Heart left ventricle (tissue), 13 donors: ENCODE measurements at regions not wholly inside any gene's neighbourhood (a gene's known extent, or its start where the extent isn't known, plus 50 kb on each side); places are given as distances from the start of the nearest gene placed in this dataset.
"Not testable (repeated sequence)": the region's sequence is repeated elsewhere in the genome, so short reads cannot be mapped to it uniquely, and the experiment has no call there.

Experiments
- POLR2A ChIP-seq, 2 donors: fragments of 450-650 bp; IDR thresholded peaks; one replicate each; pipeline ENCODE4 v1.6.1; 2017; ENCODE audit warnings: antibody characterized with exemption in 2 of 2, mild to moderate bottlenecking in 2 of 2, moderate library complexity in 2 of 2
- TF ChIP-seq, protein P1 (sequence below), 12 donors: fragments of 200-600 bp; sonication (generic) in 4 of 12; IDR thresholded peaks; one replicate each; pipeline versions ENCODE4 v1.5.0 to v1.8.0; 2018 to 2022; ENCODE audit warnings: antibody characterized with exemption in 12 of 12, mild to moderate bottlenecking in 5 of 12
- donor health status: ischemic (EF 13 %, LVEDD 7.1; RV severe dilation, severe dysfunction).
- donor health status: DM: no; HTN: yes; CAD: no.
- donor health status: DM: no; HTN: no; CAD: no.
- donor health status: ischemic (EF 25% LVEDD 6.9; RV normal size, moderate dysfunction).
- donor health status: ischemic (EF 25% LVEDD 5.7; RV mildly dilated, moderate dysfunction).
- donor health status: ischemic (EF 35%, LVEDD 5.7; RV mildly dilated, moderate dysfunction).
- donor health status: nonischemic (EF 11% LVEDD 7.7; RV severe dilation, severe dysfunction).
- donor health status: DM: yes; HTN: yes; CAD: no.
- donor health status: PGD.
- donor health status: ischemic (EF 29% LVEDD 5.4; RV normal size, mild dysfunction).
- donor health status: nonischemic (EF 23%, LVEDD 6.1; RV moderate dilation, normal function).

DNA sequence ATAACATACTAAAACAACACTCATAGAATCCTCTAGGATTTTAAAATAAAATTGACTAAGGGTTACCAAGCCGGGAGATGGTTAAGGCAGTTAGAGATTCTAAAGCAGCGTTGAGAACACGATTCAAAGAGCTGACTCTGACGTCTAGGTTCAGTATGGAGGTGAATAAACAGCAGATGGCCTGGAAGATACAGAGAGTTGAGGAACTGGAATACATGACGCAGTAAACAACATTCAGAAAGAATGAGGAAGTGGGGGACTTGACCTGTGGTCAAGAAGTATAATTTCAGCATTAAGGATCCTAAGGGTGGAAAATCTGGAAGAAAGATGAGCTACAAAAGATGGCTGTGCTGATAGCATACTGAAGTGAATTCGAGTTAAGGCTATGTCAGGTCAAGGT, 172.5 kb upstream of the NBPF9 start:
- not testable (repeated sequence) for TF ChIP-seq POLR2A (IDR thresholded peaks at IDR 0.05)
- TF ChIP-seq, protein P1, sequence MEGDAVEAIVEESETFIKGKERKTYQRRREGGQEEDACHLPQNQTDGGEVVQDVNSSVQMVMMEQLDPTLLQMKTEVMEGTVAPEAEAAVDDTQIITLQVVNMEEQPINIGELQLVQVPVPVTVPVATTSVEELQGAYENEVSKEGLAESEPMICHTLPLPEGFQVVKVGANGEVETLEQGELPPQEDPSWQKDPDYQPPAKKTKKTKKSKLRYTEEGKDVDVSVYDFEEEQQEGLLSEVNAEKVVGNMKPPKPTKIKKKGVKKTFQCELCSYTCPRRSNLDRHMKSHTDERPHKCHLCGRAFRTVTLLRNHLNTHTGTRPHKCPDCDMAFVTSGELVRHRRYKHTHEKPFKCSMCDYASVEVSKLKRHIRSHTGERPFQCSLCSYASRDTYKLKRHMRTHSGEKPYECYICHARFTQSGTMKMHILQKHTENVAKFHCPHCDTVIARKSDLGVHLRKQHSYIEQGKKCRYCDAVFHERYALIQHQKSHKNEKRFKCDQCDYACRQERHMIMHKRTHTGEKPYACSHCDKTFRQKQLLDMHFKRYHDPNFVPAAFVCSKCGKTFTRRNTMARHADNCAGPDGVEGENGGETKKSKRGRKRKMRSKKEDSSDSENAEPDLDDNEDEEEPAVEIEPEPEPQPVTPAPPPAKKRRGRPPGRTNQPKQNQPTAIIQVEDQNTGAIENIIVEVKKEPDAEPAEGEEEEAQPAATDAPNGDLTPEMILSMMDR (IDR thresholded peaks at IDR 0.05) = not testable (repeated sequence)
